GM19023 (cell line): ENCODE measurements at regions not wholly inside any gene's neighbourhood (a gene's known extent, or its start where the extent isn't known, plus 50 kb on each side); places are given as distances from the start of the nearest gene placed in this dataset.

Experiments
- ATAC-seq: cut with Tn5 transposase; IDR thresholded peaks from one replicate; pipeline ENCODE4 v1.9.1; 2021; ENCODE audit warnings: mild to moderate bottlenecking, moderate library complexity; ENCODE audit not compliant: unreplicated experiment

- ATAC-seq, result no peak
These were observed 55.1 kb upstream of the MLIP start for GRCh38 chr6:54056105-54056504.

- ATAC-seq, result no peak
These were observed 54.2 kb upstream of the MLIP start for GRCh38 chr6:54057058-54057457.

- no peak for ATAC-seq
These were observed 53.0 kb upstream of the MLIP start for GRCh38 chr6:54058236-54058635.

- ATAC-seq, result no peak
These were observed 51.6 kb upstream of the MLIP start for GRCh38 chr6:54059683-54060082.

- ATAC-seq, result no peak
These were observed 51.0 kb upstream of the MLIP start for GRCh38 chr6:54060286-54060685.
